ENCODE measurements at regions not wholly inside any gene's neighbourhood (a gene's known extent, or its start where the extent isn't known, plus 50 kb on each side); places are given as distances from the start of the nearest gene placed in this dataset.
"Not testable (repeated sequence)": the region's sequence is repeated elsewhere in the genome, so short reads cannot be mapped to it uniquely, and the experiment has no call there.

DNA sequence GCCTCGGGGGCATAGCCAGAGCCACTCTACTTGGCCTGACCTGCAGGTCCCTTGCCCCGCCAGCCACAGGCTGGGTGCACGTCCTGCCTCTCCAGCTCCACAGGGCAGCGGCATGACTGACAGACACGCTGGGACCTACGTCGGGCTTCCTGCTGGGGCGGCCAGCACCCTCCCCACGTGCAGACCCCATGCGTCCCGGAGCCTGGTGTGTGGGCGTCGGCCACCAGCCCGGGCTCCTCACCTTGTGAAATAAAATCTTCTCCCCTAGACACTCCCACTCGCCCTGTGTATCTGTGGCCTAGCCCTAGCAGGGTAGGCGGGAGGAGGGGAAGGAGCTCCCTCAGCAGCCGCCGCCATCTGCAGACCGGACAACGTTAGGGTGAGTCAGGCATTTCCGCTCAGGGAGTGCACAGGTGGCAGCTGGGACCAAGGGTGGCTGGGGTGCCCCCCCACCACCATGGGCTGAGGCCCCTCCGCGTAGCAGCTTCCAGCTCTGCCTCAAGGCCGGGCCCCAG, 119.5 kb downstream of the IGLL1 start:
- peak; percentile 22 for DNase-seq (ENCODE audit: low spot score)

DNA sequence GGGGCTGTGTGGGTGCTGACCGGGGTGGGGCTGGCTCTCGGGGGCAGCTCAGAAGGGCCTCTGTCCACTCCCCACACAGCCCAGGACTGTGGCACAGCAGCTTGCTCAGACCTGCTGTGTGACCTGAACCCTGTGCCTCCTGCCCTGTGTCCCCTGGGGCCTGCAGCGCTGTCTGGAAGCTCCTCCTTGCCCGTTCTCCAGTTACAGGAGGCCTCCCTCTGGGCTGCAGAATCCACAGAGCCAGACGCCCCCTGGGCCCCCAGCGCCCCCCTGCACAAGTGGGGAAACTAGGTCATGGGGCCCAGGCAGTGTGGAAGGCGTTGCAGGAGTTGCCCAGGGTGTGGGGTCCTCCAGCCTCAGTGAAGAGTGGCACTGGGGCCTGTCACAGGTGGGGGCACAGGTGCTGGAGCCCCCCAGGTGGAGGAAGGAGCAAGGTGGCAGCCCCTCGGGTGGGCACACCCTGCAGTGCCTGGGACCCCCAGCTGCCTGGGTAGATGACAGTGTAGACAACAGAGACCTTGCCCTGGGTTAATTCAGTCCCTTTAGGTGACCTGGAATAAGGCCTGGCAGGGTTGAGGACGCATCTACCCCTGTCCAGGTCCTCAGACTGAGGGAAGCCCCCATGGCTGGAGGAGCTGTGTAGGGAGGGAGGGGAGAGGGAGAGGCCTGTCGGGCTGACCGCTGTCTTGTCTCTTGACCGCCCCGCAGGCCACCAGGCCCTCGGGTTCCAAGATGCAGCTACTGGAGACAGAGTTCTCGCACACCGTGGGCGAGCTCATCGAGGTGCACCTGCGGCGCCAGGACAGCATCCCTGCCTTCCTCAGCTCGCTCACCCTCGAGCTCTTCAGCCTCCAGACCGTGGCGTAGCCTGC, 120.2 kb downstream of the IGLL1 start:
- DNase-seq (ENCODE audit: low spot score), result not testable (repeated sequence)

GRCh38 chr22:23458663-23459541, 121.2 kb downstream of the IGLL1 start:
- no peak for DNase-seq (ENCODE audit: low spot score)

GRCh38 chr22:23457380-23457985, 122.6 kb downstream of the IGLL1 start:
- peak; percentile 38 for DNase-seq (ENCODE audit: low spot score)

DNA sequence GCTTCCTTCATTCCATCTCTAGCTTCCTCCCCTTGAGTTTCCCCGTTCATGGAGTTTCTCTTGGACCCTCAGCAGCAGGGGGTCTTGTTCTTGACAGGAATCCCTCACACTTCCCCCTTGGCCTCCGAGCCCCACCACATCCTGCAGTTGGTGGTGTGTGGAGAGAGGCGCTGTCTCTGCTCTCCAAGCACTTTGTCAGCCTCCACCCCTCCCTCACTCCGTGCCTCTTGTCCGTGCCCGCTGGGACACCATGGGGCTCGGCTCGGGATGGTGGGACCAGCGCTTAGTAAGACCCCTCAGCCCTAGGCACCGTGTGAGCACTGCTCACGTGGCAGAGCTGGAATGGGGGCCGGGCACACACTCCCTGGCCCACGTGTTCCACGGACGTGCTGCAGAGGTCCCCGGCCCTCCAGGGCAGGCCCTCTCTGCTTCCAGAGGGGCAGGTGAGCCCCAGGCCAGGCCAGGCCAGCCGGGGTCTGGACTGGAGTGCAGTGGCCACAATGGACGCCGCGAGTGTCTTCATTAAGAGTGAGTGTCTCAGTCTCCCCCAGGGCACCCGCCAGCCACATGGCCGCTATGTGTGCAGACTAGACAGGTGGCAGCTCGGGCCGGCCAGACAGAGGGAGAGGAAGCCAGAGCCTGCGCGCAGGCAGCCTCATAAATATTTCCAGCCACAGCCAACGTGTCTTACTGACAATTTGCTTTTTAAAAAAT, 123.3 kb downstream of the IGLL1 start:
- not testable (repeated sequence) for DNase-seq (ENCODE audit: low spot score)

DNA sequence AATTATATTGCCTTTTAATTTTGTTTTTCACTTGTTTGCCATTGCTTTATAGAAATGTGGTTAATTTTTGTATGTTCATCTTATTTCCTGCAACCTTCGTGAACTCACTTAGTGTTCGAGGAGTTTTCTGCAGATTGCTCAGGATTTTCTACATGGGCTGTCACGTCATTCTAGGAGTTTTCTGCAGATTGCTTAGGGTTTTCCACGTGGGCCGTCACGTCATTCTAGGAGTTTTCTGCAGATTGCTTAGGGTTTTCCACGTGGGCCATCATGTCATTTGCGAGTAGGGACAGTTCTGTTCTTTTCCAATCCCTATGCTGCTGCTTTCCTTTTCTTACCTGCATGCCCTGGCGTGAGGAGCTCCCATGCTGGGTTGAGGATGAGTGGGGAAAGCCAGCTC, 125.7 kb downstream of the IGLL1 start:
- not testable (repeated sequence) for DNase-seq (ENCODE audit: low spot score)

- DNase-seq (ENCODE audit: low spot score), result no peak
These were observed 126.8 kb downstream of the IGLL1 start for GRCh38 chr22:23453277-23453676.

DNA sequence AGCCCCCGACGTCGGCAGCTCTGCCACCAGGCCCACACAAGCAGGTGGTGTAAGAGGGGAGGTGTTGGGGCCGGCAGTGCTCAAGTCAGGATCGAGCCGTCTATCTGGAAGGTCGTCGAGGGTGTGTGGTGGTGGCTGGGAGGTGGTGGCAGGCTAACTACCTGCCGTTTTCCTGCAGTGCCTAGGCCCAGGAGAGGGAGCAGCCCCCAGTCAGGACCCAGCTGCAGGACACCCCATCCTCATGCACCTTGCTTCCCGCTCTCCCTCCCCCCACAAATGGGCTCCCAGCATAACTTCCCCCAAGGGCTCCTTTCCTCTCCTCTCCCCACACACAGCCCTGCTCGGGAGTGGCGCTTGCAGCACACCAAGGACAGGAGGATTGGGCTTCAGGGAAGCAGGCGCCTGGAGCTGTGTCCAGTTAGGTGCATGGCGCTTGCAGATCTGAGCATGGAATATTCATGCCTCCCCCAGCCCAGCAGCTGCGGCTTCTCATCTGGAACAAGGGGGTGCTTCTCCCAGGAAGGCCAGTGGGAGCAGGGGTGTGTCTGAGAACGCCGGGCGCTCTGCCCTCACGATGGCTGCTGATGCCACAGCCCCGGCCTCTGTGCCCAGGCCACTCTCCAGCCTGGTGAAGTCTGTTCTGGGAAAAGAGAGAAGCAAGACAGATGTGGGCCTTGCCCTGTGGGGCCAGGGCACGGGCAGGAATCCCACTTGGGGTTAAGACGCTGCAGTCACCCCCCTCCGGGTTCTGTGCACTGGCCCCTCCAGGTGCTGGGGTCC, 127.7 kb downstream of the IGLL1 start:
- DNase-seq (ENCODE audit: low spot score), result no peak

DNA sequence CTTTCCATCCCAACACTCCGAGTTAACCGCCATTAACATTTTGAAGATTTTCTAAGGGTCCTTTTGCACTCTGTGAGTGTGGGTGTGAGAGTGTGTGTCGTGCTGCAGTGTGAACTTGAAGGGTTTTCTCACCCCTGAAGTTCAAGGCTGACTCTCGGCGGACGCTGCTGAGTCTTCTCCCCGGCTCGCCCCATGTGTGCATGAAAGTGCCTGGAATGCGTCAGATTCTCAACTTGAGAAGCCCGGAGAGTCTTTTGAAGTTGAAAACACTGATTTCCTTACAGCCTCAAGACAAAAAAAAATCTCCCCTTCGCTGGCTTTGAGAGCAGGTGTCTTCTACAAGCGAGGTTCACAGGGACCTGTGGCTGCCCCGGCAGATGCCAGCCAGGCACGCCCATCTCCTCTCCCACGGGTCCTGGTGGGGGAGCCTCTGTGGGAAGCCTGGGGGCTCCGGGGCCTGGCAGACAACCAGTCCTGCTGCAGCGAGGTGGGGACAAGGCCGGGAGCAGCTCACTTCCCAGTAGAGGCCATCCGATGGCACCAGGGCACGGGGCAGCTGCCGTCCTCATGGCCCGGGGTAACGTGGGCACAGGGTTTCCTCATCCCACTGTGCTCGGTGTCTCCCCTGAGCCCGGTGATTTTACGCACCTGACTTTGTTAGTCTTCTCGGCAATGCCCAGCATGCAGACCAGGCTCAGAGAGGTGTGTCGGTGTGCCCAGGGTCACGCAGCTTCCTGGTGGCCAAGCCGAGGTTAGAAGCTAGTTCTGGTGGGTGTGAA, 128.4 kb downstream of the IGLL1 start:
- not testable (repeated sequence) for DNase-seq (ENCODE audit: low spot score)

- not testable (repeated sequence) for DNase-seq (ENCODE audit: low spot score)
These were observed 129.3 kb downstream of the IGLL1 start for GRCh38 chr22:23450821-23451220.

- DNase-seq (ENCODE audit: low spot score), result no peak
These were observed 129.7 kb downstream of the IGLL1 start for GRCh38 chr22:23450434-23450795.

GRCh38 chr22:23449748-23450433, 130.2 kb downstream of the IGLL1 start:
- not testable (repeated sequence) for DNase-seq (ENCODE audit: low spot score)

DNA sequence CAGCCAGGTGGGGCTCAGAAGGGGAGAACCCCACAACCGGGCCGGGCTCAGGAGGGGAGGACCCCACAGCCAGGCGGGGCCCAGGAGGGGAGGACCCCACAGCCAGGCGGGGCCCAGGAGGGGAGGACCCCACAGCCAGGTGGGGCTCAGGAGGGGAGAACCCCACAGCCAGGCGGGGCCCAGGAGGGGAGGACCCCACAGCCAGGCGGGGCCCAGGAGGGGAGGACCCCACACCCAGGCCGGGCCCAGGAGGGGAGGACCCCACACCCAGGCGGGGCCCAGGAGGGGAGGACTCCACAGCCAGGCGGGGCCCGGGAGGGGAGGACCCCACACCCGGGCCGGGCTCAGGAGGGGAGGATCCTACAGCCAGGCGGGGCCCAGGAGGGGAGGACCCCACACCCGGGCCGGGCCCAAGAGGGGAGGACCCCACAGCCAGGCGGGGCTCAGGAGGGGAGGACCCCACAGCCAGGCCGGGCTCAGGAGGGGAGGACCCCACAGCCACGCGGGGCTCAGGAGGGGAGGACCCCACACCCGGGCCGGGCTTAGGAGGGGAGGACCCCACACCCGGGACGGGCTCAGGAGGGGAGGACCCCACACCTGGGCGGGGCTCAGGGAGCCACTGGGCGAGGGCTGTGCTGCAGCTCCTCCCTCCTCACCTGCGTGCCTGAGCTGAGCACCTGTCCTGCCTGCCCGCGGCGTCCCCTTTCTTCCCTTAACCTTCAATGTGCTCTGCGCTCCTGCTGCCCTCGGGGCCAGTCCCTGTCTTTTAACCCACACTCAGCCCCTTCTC, 131.4 kb downstream of the IGLL1 start:
- not testable (repeated sequence) for DNase-seq (ENCODE audit: low spot score)

GRCh38 chr22:23446796-23447350, 133.2 kb downstream of the IGLL1 start:
- DNase-seq (ENCODE audit: low spot score), result no peak

- not testable (repeated sequence) for DNase-seq (ENCODE audit: low spot score)
These were observed 133.9 kb downstream of the IGLL1 start for GRCh38 chr22:23446194-23446593.

DNA sequence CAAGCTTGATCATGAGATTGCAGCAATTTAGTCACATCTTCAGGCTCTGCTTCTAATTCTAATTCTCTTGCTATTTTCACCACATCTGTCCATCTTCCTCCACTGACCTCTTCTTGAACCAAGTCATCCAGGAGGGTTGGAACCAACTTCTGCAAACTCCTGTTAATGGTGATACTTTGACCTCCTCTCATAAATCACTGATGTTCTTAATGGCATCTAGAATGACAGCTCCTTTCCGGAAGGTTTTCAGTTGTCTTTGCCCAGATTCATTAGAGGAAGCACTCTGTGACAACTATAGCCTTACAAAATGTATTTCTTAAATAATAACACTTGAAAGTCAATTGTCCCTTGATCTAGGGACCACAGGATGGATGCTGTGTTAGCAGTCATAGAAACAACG, 136.2 kb downstream of the IGLL1 start:
- not testable (repeated sequence) for DNase-seq (ENCODE audit: low spot score)

GRCh38 chr22:23439581-23439980, 140.5 kb downstream of the IGLL1 start:
- DNase-seq (ENCODE audit: low spot score), result not testable (repeated sequence)

- DNase-seq (ENCODE audit: low spot score), result no peak
These were observed 141.9 kb downstream of the IGLL1 start for GRCh38 chr22:23438216-23438615.

Measured in germinal center (tissue), 1 donor.